ENCODE measurements at regions not wholly inside any gene's neighbourhood (a gene's known extent, or its start where the extent isn't known, plus 50 kb on each side); places are given as distances from the start of the nearest gene placed in this dataset.

- H3K4me1 ChIP-seq = no peaks in the 10 kb centered on the region
- no peak for DNase-seq
- no peaks in the 10 kb centered on the region for H3K9me3 ChIP-seq
- no peak for ATAC-seq
- no peaks in the 10 kb centered on the region for H3K36me3 ChIP-seq
- TF ChIP-seq POLR2A (IDR thresholded peaks at IDR 0.05) (no peak), CTCF (IDR thresholded peaks at IDR 0.05) (no peak)
- WGBS, 4 donors = 92 to 95% (median 94%) methylated on average over 5 of the region's 5 CpGs
- no peaks in the 10 kb centered on the region for H3K27me3 ChIP-seq
- H3K27ac ChIP-seq = no peak overlapping the region
- no peak overlapping the region for H3K4me3 ChIP-seq
- intact Hi-C loops (cut with DNase I) = loop anchor here in 1 of 10 donors (10.0 kb wide), 1 partner anchor 77 kb away; no protein-coding TSS in a partner anchor
These were observed 524.5 kb upstream of the C16orf82 start for GRCh38 chr16:26542198-26542597.

- no peak for TF ChIP-seq CTCF (IDR thresholded peaks at IDR 0.05)
- no peak for TF ChIP-seq POLR2A (IDR thresholded peaks at IDR 0.05)
- H3K4me3 ChIP-seq = no peak overlapping the region
- H3K36me3 ChIP-seq = no peaks in the 10 kb centered on the region
- no peaks in the 10 kb centered on the region for H3K9me3 ChIP-seq
- intact Hi-C loops (cut with DNase I) = loop anchor here in 1 of 10 donors (10.0 kb wide), 1 partner anchor 82 kb away; no protein-coding TSS in a partner anchor
- H3K27me3 ChIP-seq = no peaks in the 10 kb centered on the region
- ATAC-seq (no peak), DNase-seq (no peak)
- 58 to 71% (median 62%) methylated on average over 2 of the region's 2 CpGs for WGBS, 4 donors
- H3K4me1 ChIP-seq = no peaks in the 10 kb centered on the region
- no peak overlapping the region for H3K27ac ChIP-seq
These were observed 520.2 kb upstream of the C16orf82 start for GRCh38 chr16:26546573-26546972.

GRCh38 chr16:26547681-26548080 lies 519.0 kb upstream of the C16orf82 start:
- ATAC-seq (no peak), DNase-seq (no peak)
- 69 to 78% (median 74%) methylated on average over 2 of the region's 2 CpGs for WGBS, 4 donors
- H3K27ac ChIP-seq = no peak overlapping the region
- H3K27me3 ChIP-seq = peaks cover 0 to 3% (median 0%) of the 10 kb centered on the region in 9 donors
- TF ChIP-seq POLR2A (IDR thresholded peaks at IDR 0.05) (no peak), CTCF (IDR thresholded peaks at IDR 0.05) (no peak)
- no peaks in the 10 kb centered on the region for H3K36me3 ChIP-seq
- no peaks in the 10 kb centered on the region for H3K9me3 ChIP-seq
- no peaks in the 10 kb centered on the region for H3K4me1 ChIP-seq
- H3K4me3 ChIP-seq = no peak overlapping the region
- intact Hi-C loops (cut with DNase I) = loop anchor here in 1 of 10 donors (10.0 kb wide), 1 partner anchor 83 kb away; no protein-coding TSS in a partner anchor

GRCh38 chr16:26550111-26550610 lies 516.6 kb upstream of the C16orf82 start:
- Histone ChIP-seq H3K4me1 (no peaks in the 10 kb centered on the region), H3K9me3 (no peaks in the 10 kb centered on the region), H3K27me3 (peaks cover 0 to 3% (median 0%) of the 10 kb centered on the region in 9 donors), H3K27ac (no peak overlapping the region), H3K36me3 (no peaks in the 10 kb centered on the region), H3K4me3 (no peak overlapping the region)
- intact Hi-C loops (cut with DNase I) = no loop called here
- ATAC-seq (no peak), DNase-seq (no peak)
- no peak for TF ChIP-seq POLR2A (IDR thresholded peaks at IDR 0.05)
- no peak for TF ChIP-seq CTCF (IDR thresholded peaks at IDR 0.05)
- WGBS, 4 donors = 43 to 47% (median 45%) methylated on average over 3 of the region's 3 CpGs

Data from heart left ventricle (tissue), 16 donors.